OCI-LY1 (cell line): ENCODE measurements at regions not wholly inside any gene's neighbourhood (a gene's known extent, or its start where the extent isn't known, plus 50 kb on each side); places are given as distances from the start of the nearest gene placed in this dataset.

Experiments used
- H2AFZ ChIP-seq: fragments of 200-600 bp; sonication (generic), shearing (Covaris generic); 2 replicates; pipeline ENCODE4 v1.6.0; 2014; ENCODE audit warnings: antibody characterized with exemption, mild to moderate bottlenecking, low read length
- H3F3A ChIP-seq: fragments of 200-600 bp; sonication (generic), shearing (Covaris generic); 2 replicates; pipeline ENCODE4 v1.6.0; 2014; ENCODE audit warnings: mild to moderate bottlenecking, antibody characterized with exemption, low read length, moderate library complexity; ENCODE audit not compliant: insufficient read depth
- H3K27ac ChIP-seq: fragments of 200-600 bp; sonication (generic); 2 replicates; pipeline ENCODE4 v1.5.1; 2014; ENCODE audit warnings: low read length, mixed run types, mild to moderate bottlenecking, low read depth; ENCODE audit not compliant: poor library complexity, severe bottlenecking
- H3K27me3 ChIP-seq: fragments of 200-600 bp; sonication (generic); 2 replicates; pipeline ENCODE4 v1.6.0; 2014; ENCODE audit warnings: antibody characterized with exemption, mild to moderate bottlenecking, low read length, moderate library complexity; ENCODE audit not compliant: insufficient read depth
- H3K36me3 ChIP-seq: fragments of 200-600 bp; sonication (generic); 2 replicates; pipeline ENCODE4 v1.6.1; 2014; ENCODE audit warnings: mild to moderate bottlenecking, antibody characterized with exemption, low read length, moderate library complexity, mixed read lengths; ENCODE audit not compliant: insufficient read depth
- H3K4me1 ChIP-seq: fragments of 200-600 bp; sonication (generic); 2 replicates; pipeline ENCODE4 v1.5.1; 2014; ENCODE audit warnings: mild to moderate bottlenecking, low read length, moderate library complexity; ENCODE audit not compliant: insufficient read depth, severe bottlenecking
- H3K4me2 ChIP-seq: fragments of 200-600 bp; sonication (generic), shearing (Covaris generic); 2 replicates; pipeline ENCODE4 v1.6.1; 2014; ENCODE audit warnings: low read length
- H3K4me3 ChIP-seq: fragments of 200-600 bp; sonication (generic); 2 replicates; pipeline ENCODE4 v1.5.1; 2014; ENCODE audit warnings: low read length, low read depth, mild to moderate bottlenecking, mixed read lengths; ENCODE audit not compliant: poor library complexity, severe bottlenecking
- H3K79me2 ChIP-seq: fragments of 200-600 bp; shearing (Covaris generic); 2 replicates; pipeline ENCODE4 v1.6.1; 2016; ENCODE audit warnings: mixed run types, low read length, mixed read lengths; ENCODE audit not compliant: insufficient read depth
- H3K9ac ChIP-seq: fragments of 200-600 bp; sonication (generic), shearing (Covaris generic); 2 replicates; pipeline ENCODE4 v1.6.1; 2014; ENCODE audit warnings: mild to moderate bottlenecking, low read length, mixed read lengths
- H3K9me2 ChIP-seq: fragments of 200-600 bp; sonication (generic), shearing (Covaris generic); 2 replicates; pipeline ENCODE4 v1.6.1; 2014; ENCODE audit warnings: low read depth, mild to moderate bottlenecking, low read length, mixed read lengths
- H3K9me3 ChIP-seq: fragments of 200-600 bp; shearing (Covaris generic); 2 replicates; pipeline ENCODE4 v1.6.1; 2014; ENCODE audit warnings: low read length, mixed read lengths
- H4K20me1 ChIP-seq: fragments of 200-600 bp; sonication (generic), shearing (Covaris generic); 2 replicates; pipeline ENCODE4 v1.6.0; 2016; ENCODE audit warnings: mild to moderate bottlenecking, low read length; ENCODE audit not compliant: insufficient read depth
- EZH2 ChIP-seq: fragments of 200-600 bp; sonication (generic), shearing (Covaris generic); IDR thresholded peaks from 2 replicates; pipeline ENCODE4 v1.8.0; 2017; ENCODE audit warnings: borderline replicate concordance, mixed run types, mild to moderate bottlenecking, antibody characterized with exemption, low read length, moderate library complexity, mixed read lengths
- TF ChIP-seq, protein P1 (sequence below): fragments of 200-600 bp; sonication (generic), shearing (Covaris generic); IDR thresholded peaks from 2 replicates; pipeline ENCODE4 v1.5.1; 2017; ENCODE audit warnings: mild to moderate bottlenecking, antibody characterized with exemption, low read length, moderate library complexity, mixed read lengths

DNA sequence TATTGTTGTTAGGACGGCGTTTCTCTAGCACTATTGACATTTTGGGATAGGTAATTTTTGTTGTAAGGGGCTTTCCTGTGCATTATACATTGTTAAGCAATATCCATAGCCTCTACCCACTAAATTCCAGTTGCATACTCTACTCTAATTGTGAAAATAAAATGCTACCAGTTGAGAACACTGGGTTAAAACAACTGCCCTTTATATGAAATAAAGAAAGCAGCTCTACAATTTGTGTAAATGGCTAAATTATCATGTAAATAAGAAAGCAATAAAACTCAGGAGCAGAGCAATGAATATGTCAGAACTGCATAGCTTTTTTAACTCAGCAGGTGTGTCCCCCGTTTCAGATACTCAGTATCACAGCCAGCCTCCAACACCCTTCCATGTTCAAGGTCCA, 812.7 kb upstream of the NRXN1 start:
- H3K4me1 ChIP-seq = no peaks in the 10 kb centered on the region

DNA sequence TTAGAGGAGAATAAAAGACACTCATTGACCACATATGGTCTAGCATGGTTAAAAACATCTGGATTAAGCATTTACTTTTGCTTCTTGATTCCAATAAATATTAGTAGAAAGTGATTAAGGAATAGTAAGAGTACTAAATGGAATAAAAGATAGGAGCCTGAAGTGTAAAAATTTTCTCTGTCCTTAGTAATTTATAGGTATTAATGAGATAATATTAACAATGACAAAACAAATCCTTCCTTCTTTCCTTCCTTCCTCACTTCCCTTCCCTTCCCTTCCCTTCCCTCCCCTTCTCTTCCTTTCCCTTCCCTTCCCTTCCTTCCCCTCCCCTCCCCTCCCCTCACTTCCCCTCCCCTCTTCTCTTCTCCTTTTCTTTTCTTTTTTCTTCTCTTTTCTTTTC, 797.5 kb upstream of the NRXN1 start:
- Histone ChIP-seq H3K9me3 (no peaks in the 10 kb centered on the region), H3K79me2 (no peaks in the 10 kb centered on the region), H3K4me2 (no peak overlapping the region), H3K4me3 (no peak overlapping the region), H3K27me3 (no peaks in the 10 kb centered on the region), H3K9me2 (no peaks in the 10 kb centered on the region), H3K36me3 (no peaks in the 10 kb centered on the region), H3K9ac (no peak overlapping the region), H2AFZ (no peak overlapping the region), H3K4me1 (no peaks in the 10 kb centered on the region), H3K27ac (no peak overlapping the region), H4K20me1 (no peaks in the 10 kb centered on the region), H3F3A (peaks cover 3% of the 10 kb centered on the region; the same call in 1 of the 2 replicates)
- no peak for TF ChIP-seq EZH2
- TF ChIP-seq, protein P1, sequence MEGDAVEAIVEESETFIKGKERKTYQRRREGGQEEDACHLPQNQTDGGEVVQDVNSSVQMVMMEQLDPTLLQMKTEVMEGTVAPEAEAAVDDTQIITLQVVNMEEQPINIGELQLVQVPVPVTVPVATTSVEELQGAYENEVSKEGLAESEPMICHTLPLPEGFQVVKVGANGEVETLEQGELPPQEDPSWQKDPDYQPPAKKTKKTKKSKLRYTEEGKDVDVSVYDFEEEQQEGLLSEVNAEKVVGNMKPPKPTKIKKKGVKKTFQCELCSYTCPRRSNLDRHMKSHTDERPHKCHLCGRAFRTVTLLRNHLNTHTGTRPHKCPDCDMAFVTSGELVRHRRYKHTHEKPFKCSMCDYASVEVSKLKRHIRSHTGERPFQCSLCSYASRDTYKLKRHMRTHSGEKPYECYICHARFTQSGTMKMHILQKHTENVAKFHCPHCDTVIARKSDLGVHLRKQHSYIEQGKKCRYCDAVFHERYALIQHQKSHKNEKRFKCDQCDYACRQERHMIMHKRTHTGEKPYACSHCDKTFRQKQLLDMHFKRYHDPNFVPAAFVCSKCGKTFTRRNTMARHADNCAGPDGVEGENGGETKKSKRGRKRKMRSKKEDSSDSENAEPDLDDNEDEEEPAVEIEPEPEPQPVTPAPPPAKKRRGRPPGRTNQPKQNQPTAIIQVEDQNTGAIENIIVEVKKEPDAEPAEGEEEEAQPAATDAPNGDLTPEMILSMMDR = no peak

More for the DNA sequence above, 812.7 kb upstream of the NRXN1 start:
- Histone ChIP-seq H3K27ac (no peak overlapping the region), H3K9me3 (no peaks in the 10 kb centered on the region), H4K20me1 (no peaks in the 10 kb centered on the region), H3K27me3 (no peaks in the 10 kb centered on the region), H3K4me2 (no peak overlapping the region), H3K36me3 (no peaks in the 10 kb centered on the region), H3K79me2 (no peaks in the 10 kb centered on the region), H2AFZ (no peak overlapping the region), H3K4me3 (no peak overlapping the region), H3F3A (no peaks in the 10 kb centered on the region), H3K9ac (no peak overlapping the region), H3K9me2 (no peaks in the 10 kb centered on the region)
- TF ChIP-seq, protein P1 = no peak
- no peak for TF ChIP-seq EZH2

DNA sequence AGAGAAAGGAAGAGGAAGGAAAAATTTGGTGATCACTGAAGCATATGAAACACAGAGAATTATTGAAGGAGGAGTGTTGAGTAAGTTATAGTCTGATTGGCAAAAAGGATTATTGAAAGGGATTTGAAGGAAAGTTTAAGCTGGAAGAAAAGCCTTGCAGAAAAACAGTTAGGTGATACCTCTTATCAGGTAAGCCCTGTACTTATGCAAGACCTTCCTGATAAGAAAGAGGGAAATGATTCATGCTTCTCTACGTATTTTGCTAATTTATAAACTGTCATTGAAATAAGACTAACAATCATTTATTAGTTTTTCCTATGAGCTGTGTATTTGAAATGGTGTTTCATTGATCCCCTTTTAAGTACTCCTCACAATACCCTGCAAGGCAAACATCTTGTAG, 793.9 kb upstream of the NRXN1 start:
- Histone ChIP-seq H2AFZ (no peak overlapping the region), H3K4me3 (no peak overlapping the region), H4K20me1 (no peaks in the 10 kb centered on the region), H3K4me1 (no peaks in the 10 kb centered on the region), H3K36me3 (no peaks in the 10 kb centered on the region), H3K27ac (no peak overlapping the region), H3K9me3 (no peaks in the 10 kb centered on the region), H3K9me2 (no peaks in the 10 kb centered on the region), H3K79me2 (no peaks in the 10 kb centered on the region), H3K9ac (no peak overlapping the region), H3K27me3 (no peaks in the 10 kb centered on the region), H3K4me2 (no peak overlapping the region), H3F3A (no peaks in the 10 kb centered on the region)
- no peak for TF ChIP-seq EZH2
- TF ChIP-seq, protein P1 = no peak
